ENCODE measurements at regions not wholly inside any gene's neighbourhood (a gene's known extent, or its start where the extent isn't known, plus 50 kb on each side); places are given as distances from the start of the nearest gene placed in this dataset.

DNA sequence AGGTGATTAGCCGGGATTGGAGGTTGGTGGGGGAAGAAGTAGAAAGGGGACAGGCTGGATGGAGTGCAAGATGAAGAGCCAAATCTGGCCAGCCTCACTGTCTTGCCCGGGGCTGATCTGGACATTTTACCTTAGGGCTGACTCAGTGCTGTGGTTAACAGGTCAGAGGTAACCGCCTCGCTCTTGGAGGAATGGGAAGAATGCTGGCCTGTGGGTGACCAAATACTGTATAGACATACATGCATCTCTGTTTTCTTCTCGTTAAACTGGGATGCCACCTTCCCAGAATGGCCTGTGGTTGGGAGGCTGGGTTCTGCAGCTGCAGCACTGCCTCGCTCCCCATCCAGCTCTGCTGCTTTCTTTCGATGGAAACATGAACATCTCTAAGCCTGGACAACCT is 120.0 kb downstream of the SEC23IP start:
- TF ChIP-seq, protein P1, sequence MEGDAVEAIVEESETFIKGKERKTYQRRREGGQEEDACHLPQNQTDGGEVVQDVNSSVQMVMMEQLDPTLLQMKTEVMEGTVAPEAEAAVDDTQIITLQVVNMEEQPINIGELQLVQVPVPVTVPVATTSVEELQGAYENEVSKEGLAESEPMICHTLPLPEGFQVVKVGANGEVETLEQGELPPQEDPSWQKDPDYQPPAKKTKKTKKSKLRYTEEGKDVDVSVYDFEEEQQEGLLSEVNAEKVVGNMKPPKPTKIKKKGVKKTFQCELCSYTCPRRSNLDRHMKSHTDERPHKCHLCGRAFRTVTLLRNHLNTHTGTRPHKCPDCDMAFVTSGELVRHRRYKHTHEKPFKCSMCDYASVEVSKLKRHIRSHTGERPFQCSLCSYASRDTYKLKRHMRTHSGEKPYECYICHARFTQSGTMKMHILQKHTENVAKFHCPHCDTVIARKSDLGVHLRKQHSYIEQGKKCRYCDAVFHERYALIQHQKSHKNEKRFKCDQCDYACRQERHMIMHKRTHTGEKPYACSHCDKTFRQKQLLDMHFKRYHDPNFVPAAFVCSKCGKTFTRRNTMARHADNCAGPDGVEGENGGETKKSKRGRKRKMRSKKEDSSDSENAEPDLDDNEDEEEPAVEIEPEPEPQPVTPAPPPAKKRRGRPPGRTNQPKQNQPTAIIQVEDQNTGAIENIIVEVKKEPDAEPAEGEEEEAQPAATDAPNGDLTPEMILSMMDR (conservative IDR thresholded peaks at IDR 0.05): no peak
- TF ChIP-seq EZH2 (IDR thresholded peaks at IDR 0.05; ENCODE audit: low read depth): no peak
